DND-41 (cell line): ENCODE measurements at regions not wholly inside any gene's neighbourhood (a gene's known extent, or its start where the extent isn't known, plus 50 kb on each side); places are given as distances from the start of the nearest gene placed in this dataset.

Source experiments
- ATAC-seq: fragments of 200-7000 bp; cut with Tn5 transposase; 3 replicates; pipeline ENCODE4 v1.9.1; 2021; ENCODE audit warnings: low read depth; ENCODE audit not compliant: insufficient read depth
- DNase-seq: peaks from one replicate; pipeline ENCODE4 v3.0.0-alpha.2; 2020
- H2AFZ ChIP-seq: 2 replicates; pipeline ENCODE4 v1.6.0; 2012; ENCODE audit warnings: low read depth, low read length
- H3K27ac ChIP-seq: 2 replicates; pipeline ENCODE4 v1.5.1; 2012; ENCODE audit warnings: low read length, inconsistent platforms
- H3K27me3 ChIP-seq: fragments of 200-600 bp; sonication (generic); 2 replicates; pipeline ENCODE4 v1.6.0; 2012; ENCODE audit warnings: low read length, mild to moderate bottlenecking, inconsistent platforms; ENCODE audit not compliant: insufficient read depth, poor library complexity
- H3K36me3 ChIP-seq: 2 replicates; pipeline ENCODE4 v1.5.1; 2012; ENCODE audit warnings: low read length, inconsistent platforms; ENCODE audit not compliant: insufficient read depth
- H3K4me1 ChIP-seq: 2 replicates; pipeline ENCODE4 v1.5.1; 2012; ENCODE audit warnings: mild to moderate bottlenecking, low read length; ENCODE audit not compliant: insufficient read depth
- H3K4me2 ChIP-seq: 2 replicates; pipeline ENCODE4 v1.6.0; 2012; ENCODE audit warnings: mild to moderate bottlenecking, moderate library complexity, low read length, inconsistent platforms; ENCODE audit not compliant: insufficient read depth
- H3K4me3 ChIP-seq, 2 experiments: fragments of 200-600 bp in 1 of 2; shearing (Covaris generic) in 1 of 2; 2 replicates each; pipeline ENCODE4 v1.5.1; 2012 to 2016; ENCODE audit warnings: inconsistent platforms in 2 of 2, low read length in 2 of 2, mild to moderate bottlenecking in 2 of 2, low read depth in 1 of 2, moderate library complexity in 1 of 2
- H3K79me2 ChIP-seq: 2 replicates; pipeline ENCODE4 v1.6.0; 2012; ENCODE audit warnings: low read length, inconsistent platforms; ENCODE audit not compliant: insufficient read depth
- H3K9ac ChIP-seq: 2 replicates; pipeline ENCODE4 v1.6.0; 2012; ENCODE audit warnings: low read depth, mild to moderate bottlenecking, inconsistent platforms, low read length, moderate library complexity
- H3K9me3 ChIP-seq: 2 replicates; pipeline ENCODE4 v1.5.1; 2012; ENCODE audit warnings: low read length, moderate library complexity, mild to moderate bottlenecking, inconsistent platforms; ENCODE audit not compliant: insufficient read depth, severe bottlenecking
- H4K20me1 ChIP-seq: 2 replicates; pipeline ENCODE4 v1.6.0; 2012; ENCODE audit warnings: low read length; ENCODE audit not compliant: insufficient read depth
- EZH2 ChIP-seq: IDR thresholded peaks from 3 replicates; pipeline ENCODE4 v1.6.1; 2012; ENCODE audit warnings: borderline replicate concordance, low read depth, mild to moderate bottlenecking, moderate library complexity, low read length, inconsistent platforms; ENCODE audit not compliant: severe bottlenecking
- TF ChIP-seq, protein P1 (sequence below): IDR thresholded peaks from 2 replicates; pipeline ENCODE4 v1.5.1; 2012; ENCODE audit warnings: borderline replicate concordance, low read length, moderate library complexity, mild to moderate bottlenecking; ENCODE audit not compliant: poor library complexity, severe bottlenecking; ENCODE audit errors: extremely low read depth

DNA sequence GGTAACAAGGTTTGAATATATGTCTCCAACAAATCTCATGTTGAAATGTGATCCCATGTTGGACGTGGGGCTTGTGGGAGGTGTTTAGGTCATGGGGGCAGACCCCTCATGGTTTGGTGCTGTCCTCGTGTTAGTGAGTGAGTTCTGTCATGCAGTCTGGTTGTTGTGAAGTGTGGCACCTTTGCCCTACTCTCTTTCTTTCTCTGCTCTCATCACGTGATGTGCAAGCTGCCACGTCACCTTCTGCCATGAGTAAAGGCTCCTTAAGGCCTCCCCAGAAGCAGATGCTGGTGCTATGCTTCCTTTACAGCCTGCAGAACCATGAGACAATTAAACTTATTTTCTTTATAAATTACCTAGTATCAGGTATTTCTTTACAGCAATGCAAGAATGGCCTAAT, 218.3 kb downstream of the NXPE2 start:
- no peaks in the 10 kb centered on the region for H3K9me3 ChIP-seq
- DNase-seq = no peak
- H3K27me3 ChIP-seq = no peaks in the 10 kb centered on the region
- no peaks in the 10 kb centered on the region for H3K79me2 ChIP-seq
- no peak overlapping the region for H3K4me2 ChIP-seq
- H2AFZ ChIP-seq = no peak overlapping the region
- no peak overlapping the region for H3K4me3 ChIP-seq
- no peak overlapping the region for H3K27ac ChIP-seq
- no peak for ATAC-seq
- TF ChIP-seq, protein P1, sequence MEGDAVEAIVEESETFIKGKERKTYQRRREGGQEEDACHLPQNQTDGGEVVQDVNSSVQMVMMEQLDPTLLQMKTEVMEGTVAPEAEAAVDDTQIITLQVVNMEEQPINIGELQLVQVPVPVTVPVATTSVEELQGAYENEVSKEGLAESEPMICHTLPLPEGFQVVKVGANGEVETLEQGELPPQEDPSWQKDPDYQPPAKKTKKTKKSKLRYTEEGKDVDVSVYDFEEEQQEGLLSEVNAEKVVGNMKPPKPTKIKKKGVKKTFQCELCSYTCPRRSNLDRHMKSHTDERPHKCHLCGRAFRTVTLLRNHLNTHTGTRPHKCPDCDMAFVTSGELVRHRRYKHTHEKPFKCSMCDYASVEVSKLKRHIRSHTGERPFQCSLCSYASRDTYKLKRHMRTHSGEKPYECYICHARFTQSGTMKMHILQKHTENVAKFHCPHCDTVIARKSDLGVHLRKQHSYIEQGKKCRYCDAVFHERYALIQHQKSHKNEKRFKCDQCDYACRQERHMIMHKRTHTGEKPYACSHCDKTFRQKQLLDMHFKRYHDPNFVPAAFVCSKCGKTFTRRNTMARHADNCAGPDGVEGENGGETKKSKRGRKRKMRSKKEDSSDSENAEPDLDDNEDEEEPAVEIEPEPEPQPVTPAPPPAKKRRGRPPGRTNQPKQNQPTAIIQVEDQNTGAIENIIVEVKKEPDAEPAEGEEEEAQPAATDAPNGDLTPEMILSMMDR = no peak
- no peak for TF ChIP-seq EZH2
- H3K4me1 ChIP-seq = no peaks in the 10 kb centered on the region
- H4K20me1 ChIP-seq = no peaks in the 10 kb centered on the region
- no peak overlapping the region for H3K9ac ChIP-seq
- no peaks in the 10 kb centered on the region for H3K36me3 ChIP-seq

DNA sequence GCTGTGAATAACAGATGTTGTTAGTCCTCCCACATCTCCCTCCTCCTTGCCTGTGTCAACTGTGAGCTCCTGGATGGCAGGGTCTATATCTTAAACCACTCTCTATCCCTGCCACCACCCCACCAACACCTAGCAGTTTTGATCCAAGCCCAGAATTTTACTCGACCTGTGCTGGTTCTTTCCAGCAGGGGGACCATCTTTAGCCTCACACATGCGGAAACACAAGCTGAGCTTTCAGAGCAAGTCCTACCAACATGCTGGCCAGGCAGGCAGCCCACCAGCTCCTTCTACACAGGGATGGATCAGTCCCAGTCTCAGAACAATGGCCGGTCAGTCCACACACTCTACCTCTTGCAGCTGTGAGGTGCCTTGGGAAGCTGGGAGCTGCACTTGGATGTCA, 231.5 kb downstream of the NXPE2 start:
- H2AFZ ChIP-seq = no peak overlapping the region

DNA sequence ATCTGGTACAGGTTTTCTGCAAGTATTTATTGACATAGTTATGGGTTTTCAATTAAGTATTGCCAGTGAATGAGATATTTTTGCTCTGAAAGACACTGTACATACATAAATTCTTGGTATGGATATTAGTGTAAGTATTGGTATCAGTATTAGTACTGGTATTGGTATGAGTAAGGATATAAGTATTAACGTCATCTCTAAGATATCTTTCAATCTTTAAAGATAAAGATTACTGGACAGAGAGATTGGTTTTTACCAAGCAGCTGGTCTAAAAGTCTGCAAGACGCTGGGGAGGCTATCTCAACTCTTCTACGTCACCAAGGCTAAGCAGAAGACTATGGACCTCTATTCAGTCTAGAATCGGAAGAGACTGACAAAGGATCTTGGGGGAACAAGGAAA, 234.5 kb downstream of the NXPE2 start:
- H3K4me2 ChIP-seq = no peak overlapping the region

More for the DNA sequence above, 231.5 kb downstream of the NXPE2 start:
- H3K4me1 ChIP-seq = no peaks in the 10 kb centered on the region
- TF ChIP-seq, protein P1 = no peak
- TF ChIP-seq EZH2 = no peak
- no peaks in the 10 kb centered on the region for H3K79me2 ChIP-seq
- H3K9ac ChIP-seq = no peak overlapping the region
- H4K20me1 ChIP-seq = no peaks in the 10 kb centered on the region
- no peaks in the 10 kb centered on the region for H3K27me3 ChIP-seq
- no peak for ATAC-seq
- no peaks in the 10 kb centered on the region for H3K36me3 ChIP-seq
- no peaks in the 10 kb centered on the region for H3K9me3 ChIP-seq
- no peak overlapping the region for H3K27ac ChIP-seq
- no peak for DNase-seq
- H3K4me3 ChIP-seq = no peak overlapping the region
- no peak overlapping the region for H3K4me2 ChIP-seq

More for the DNA sequence above, 234.5 kb downstream of the NXPE2 start:
- no peaks in the 10 kb centered on the region for H3K9me3 ChIP-seq
- ATAC-seq = no peak
- H3K4me1 ChIP-seq = no peaks in the 10 kb centered on the region
- no peaks in the 10 kb centered on the region for H3K27me3 ChIP-seq
- no peak overlapping the region for H3K4me3 ChIP-seq
- H3K79me2 ChIP-seq = no peaks in the 10 kb centered on the region
- no peak for DNase-seq
- no peaks in the 10 kb centered on the region for H4K20me1 ChIP-seq
- H3K36me3 ChIP-seq = no peaks in the 10 kb centered on the region
- TF ChIP-seq, protein P1 = no peak
- TF ChIP-seq EZH2 = no peak
- H2AFZ ChIP-seq = no peak overlapping the region
- no peak overlapping the region for H3K9ac ChIP-seq
- no peak overlapping the region for H3K27ac ChIP-seq
